MCF 10A (cell line): ENCODE measurements at regions not wholly inside any gene's neighbourhood (a gene's known extent, or its start where the extent isn't known, plus 50 kb on each side); places are given as distances from the start of the nearest gene placed in this dataset.

Source experiments
- BruUV-seq: library from RNA; stranded (reverse); fragments of 400-500 nt; replicated peaks from 2 replicates; lab custom pipeline; 2021; lab: Mats Ljungman, UMichigan
- CTCF ChIA-PET: fragments of 300-600 bp; sonication (Branson Sonifier 250); formaldehyde crosslinking; extraction: SDS; loops from one replicate; lab custom pipeline; 2021; ENCODE audit warnings: antibody characterized with exemption, inconsistent platforms; lab: Yijun Ruan, JAX
- POLR2A ChIA-PET: fragments of 300-600, 350-650 bp; sonication (Branson Sonifier 250); formaldehyde crosslinking; extraction: SDS; loops from one replicate; lab custom pipeline; 2020; ENCODE audit warnings: antibody characterized with exemption, inconsistent platforms; lab: Yijun Ruan, JAX
- DNase-seq: peaks from one replicate; pipeline ENCODE4 v3.0.0-alpha.2; 2018; ENCODE audit not compliant: unreplicated experiment
- H3K27ac Mint-ChIP-seq: one replicate; pipeline ENCODE4 v1.8.0; 2022; ENCODE audit warnings: mild to moderate bottlenecking, low read depth, mixed read lengths; ENCODE audit not compliant: unreplicated experiment
- H3K27me3 Mint-ChIP-seq: one replicate; pipeline ENCODE4 v1.8.0; 2022; ENCODE audit warnings: mixed read lengths; ENCODE audit not compliant: insufficient read depth, unreplicated experiment
- H3K36me3 Mint-ChIP-seq: one replicate; pipeline ENCODE4 v1.8.0; 2022; ENCODE audit warnings: mild to moderate bottlenecking, moderate library complexity, mixed read lengths; ENCODE audit not compliant: insufficient read depth, unreplicated experiment
- H3K4me1 Mint-ChIP-seq: one replicate; pipeline ENCODE4 v1.8.0; 2022; ENCODE audit warnings: mixed read lengths; ENCODE audit not compliant: insufficient read depth, unreplicated experiment
- H3K4me3 Mint-ChIP-seq: one replicate; pipeline ENCODE4 v1.8.0; 2022; ENCODE audit warnings: mild to moderate bottlenecking, moderate library complexity, mixed read lengths; ENCODE audit not compliant: unreplicated experiment
- H3K9me3 Mint-ChIP-seq: one replicate; pipeline ENCODE4 v1.8.0; 2022; ENCODE audit warnings: mixed read lengths; ENCODE audit not compliant: unreplicated experiment
- intact Hi-C: fragments of 100-400 bp; cut with micrococcal nuclease; formaldehyde crosslinking; loops from 2 replicates; pipeline ENCODE4 v1.14.1; 2022
- TF ChIP-seq, protein P1 (sequence below): fragments of 200-600 bp; IDR thresholded peaks from one replicate; pipeline ENCODE4 v1.8.0; 2022; ENCODE audit warnings: antibody characterized with exemption, mild to moderate bottlenecking; ENCODE audit not compliant: unreplicated experiment

DNA sequence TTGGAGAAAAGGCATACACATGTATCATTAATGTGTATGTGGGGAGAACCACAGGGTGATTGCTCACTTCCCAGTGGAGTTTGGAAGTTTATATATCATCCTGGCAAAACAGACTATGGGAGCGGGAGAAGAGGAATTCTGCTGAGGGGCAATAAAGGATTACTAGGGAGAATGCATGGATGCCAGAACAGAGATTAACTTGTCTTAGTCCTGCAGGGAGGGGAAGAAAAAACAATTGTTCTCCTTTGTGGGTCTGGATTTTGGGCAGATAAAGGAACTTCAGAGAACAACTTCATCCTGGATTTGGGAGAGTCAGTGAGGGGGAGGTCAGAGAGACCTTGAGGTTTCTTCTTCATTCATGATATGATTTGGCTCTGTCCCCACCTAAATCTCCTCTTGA is 55.9 kb upstream of the SOX13 start:
- no peak for DNase-seq
- CTCF ChIA-PET = interaction anchor here (1.5 kb wide), 1 partner anchor 18 kb away, joined by 4 read pairs; no protein-coding TSS in a partner anchor
- TF ChIP-seq, protein P1, sequence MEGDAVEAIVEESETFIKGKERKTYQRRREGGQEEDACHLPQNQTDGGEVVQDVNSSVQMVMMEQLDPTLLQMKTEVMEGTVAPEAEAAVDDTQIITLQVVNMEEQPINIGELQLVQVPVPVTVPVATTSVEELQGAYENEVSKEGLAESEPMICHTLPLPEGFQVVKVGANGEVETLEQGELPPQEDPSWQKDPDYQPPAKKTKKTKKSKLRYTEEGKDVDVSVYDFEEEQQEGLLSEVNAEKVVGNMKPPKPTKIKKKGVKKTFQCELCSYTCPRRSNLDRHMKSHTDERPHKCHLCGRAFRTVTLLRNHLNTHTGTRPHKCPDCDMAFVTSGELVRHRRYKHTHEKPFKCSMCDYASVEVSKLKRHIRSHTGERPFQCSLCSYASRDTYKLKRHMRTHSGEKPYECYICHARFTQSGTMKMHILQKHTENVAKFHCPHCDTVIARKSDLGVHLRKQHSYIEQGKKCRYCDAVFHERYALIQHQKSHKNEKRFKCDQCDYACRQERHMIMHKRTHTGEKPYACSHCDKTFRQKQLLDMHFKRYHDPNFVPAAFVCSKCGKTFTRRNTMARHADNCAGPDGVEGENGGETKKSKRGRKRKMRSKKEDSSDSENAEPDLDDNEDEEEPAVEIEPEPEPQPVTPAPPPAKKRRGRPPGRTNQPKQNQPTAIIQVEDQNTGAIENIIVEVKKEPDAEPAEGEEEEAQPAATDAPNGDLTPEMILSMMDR = no peak
- POLR2A ChIA-PET = interaction anchor here (0.8 kb wide), 1 partner anchor 11 kb away, joined by 3 read pairs; no protein-coding TSS in a partner anchor
- intact Hi-C loops = no loop called here
- no peaks in the 10 kb centered on the region for H3K36me3 Mint-ChIP-seq
- no peak overlapping the region for H3K27ac Mint-ChIP-seq
- H3K4me1 Mint-ChIP-seq = no peaks in the 10 kb centered on the region
- no peaks in the 10 kb centered on the region for H3K9me3 Mint-ChIP-seq
- no peaks in the 10 kb centered on the region for H3K27me3 Mint-ChIP-seq
- no peak overlapping the region for H3K4me3 Mint-ChIP-seq
- BruUV-seq = no TSS peak

DNA sequence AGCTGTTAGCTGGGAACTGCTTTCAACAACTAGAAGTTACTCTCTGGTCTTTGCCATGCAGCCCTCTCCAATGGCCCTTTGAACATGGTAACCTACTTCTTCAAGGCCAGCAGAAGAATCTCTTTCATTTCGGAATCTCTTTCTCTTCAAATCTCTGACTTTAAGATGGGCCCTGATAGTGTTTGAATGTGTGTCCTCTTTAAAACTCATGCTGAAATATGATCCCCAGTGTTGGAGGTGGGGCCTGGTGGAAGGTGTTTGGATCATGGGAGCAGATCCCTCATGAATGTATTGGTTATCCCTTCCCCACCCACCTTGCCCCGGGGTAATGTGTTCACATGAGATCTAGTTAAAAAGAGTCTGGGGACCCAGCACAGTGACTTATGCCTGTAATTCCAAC is 54.5 kb upstream of the SOX13 start:
- H3K36me3 Mint-ChIP-seq = no peaks in the 10 kb centered on the region
- peak; percentile 30 for DNase-seq
- TF ChIP-seq, protein P1 = no peak
- H3K27me3 Mint-ChIP-seq = no peaks in the 10 kb centered on the region
- H3K27ac Mint-ChIP-seq = no peak overlapping the region
- no peaks in the 10 kb centered on the region for H3K4me1 Mint-ChIP-seq
- BruUV-seq = no TSS peak
- ChIA-PET POLR2A (no interaction called here), CTCF (interaction anchor here (0.6 kb wide), 2 partner anchors 9 to 750 kb away, joined by 3 to 4 read pairs; no protein-coding TSS in a partner anchor)
- intact Hi-C loops = no loop called here
- no peak overlapping the region for H3K4me3 Mint-ChIP-seq
- no peaks in the 10 kb centered on the region for H3K9me3 Mint-ChIP-seq
